ENCODE measurements at regions not wholly inside any gene's neighbourhood (a gene's known extent, or its start where the extent isn't known, plus 50 kb on each side); places are given as distances from the start of the nearest gene placed in this dataset.

GRCh38 chr19:29404015-29404414 lies 121.8 kb upstream of the VSTM2B start:
- TF ChIP-seq CTCF (IDR thresholded peaks at IDR 0.05) (no peak), POLR2A (IDR thresholded peaks at IDR 0.05) (no peak)
